Testis (tissue), 2 donors: ENCODE measurements at regions not wholly inside any gene's neighbourhood (a gene's known extent, or its start where the extent isn't known, plus 50 kb on each side); places are given as distances from the start of the nearest gene placed in this dataset.

Experiments used
- DNase-seq: peaks from one replicate; pipeline ENCODE4 v3.0.0-alpha.2; 2019
- H3K27ac ChIP-seq, 2 donors: fragments of 200-600 bp; sonication (generic); one replicate each; pipeline ENCODE4 v1.5.1; 2019
- H3K27me3 ChIP-seq: fragments of 200-600 bp; sonication (generic); one replicate; pipeline ENCODE4 v1.5.1; 2019
- H3K36me3 ChIP-seq: fragments of 200-600 bp; sonication (generic); one replicate; pipeline ENCODE4 v1.5.1; 2017; ENCODE audit warnings: low read depth; ENCODE audit errors: missing control alignments
- H3K4me1 ChIP-seq: fragments of 200-600 bp; sonication (generic); one replicate; pipeline ENCODE4 v1.5.1; 2019
- H3K4me3 ChIP-seq, 2 donors: fragments of 200-600 bp; sonication (generic); one replicate each; pipeline ENCODE4 v1.5.1; 2017 to 2019
- H3K9me3 ChIP-seq: fragments of 200-600 bp; sonication (generic); one replicate; pipeline ENCODE4 v1.5.1; 2017
- POLR2A ChIP-seq: fragments of 450-650 bp; IDR thresholded peaks from one replicate; pipeline ENCODE4 v1.6.1; 2017; ENCODE audit warnings: antibody characterized with exemption, mild to moderate bottlenecking, moderate library complexity
- WGBS, 2 donors: methylation state at CpG; one replicate each; pipeline ENCODE4 v1.1.5; 2018; 5-methylcytosine and 5-hydroxymethylcytosine counted together
- intact Hi-C: fragments of 100-400 bp; cut with DNase I; formaldehyde crosslinking; loops from one replicate; pipeline ENCODE4 v1.15.1; 2023; ENCODE audit warnings: low total_unique reads
- TF ChIP-seq, protein P1 (sequence below), 3 experiments: fragments of 450-650 bp in 2 of 3; fragments of 200-600 bp in 1 of 3; sonication (generic) in 1 of 3; IDR thresholded peaks; one replicate each; pipeline ENCODE4 v1.5.1; 2016 to 2019; ENCODE audit warnings: antibody characterized with exemption in 3 of 3, mild to moderate bottlenecking in 2 of 3, moderate library complexity in 1 of 3

DNA sequence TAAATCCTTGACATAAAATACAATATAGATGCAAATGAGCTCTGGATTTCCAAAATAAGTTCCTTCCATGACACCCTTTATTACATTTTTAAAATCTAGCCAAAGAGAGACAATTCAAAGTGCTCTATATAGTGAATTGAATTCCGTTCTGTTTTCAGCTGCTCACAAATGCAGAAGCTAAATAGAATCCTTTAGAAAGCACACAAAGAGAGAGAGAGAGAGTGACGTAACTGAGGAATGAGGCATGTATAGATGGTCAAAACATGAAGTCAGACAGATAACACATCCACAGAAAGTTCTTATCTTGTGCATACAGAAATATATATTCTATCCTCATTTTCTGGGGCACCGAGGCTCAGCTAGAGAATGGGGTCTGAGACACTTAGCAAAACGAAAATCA is 344.7 kb upstream of the NETO1 start:
- Histone ChIP-seq H3K4me1 (no peaks in the 10 kb centered on the region), H3K27me3 (no peaks in the 10 kb centered on the region), H3K27ac (no peak overlapping the region), H3K9me3 (no peaks in the 10 kb centered on the region), H3K36me3 (no peaks in the 10 kb centered on the region), H3K4me3 (no peak overlapping the region)
- intact Hi-C loops: no loop called here
- 80 to 88% methylated on average over 4 of the region's 4 CpGs for WGBS, 2 donors
- TF ChIP-seq POLR2A: no peak
- TF ChIP-seq, protein P1, sequence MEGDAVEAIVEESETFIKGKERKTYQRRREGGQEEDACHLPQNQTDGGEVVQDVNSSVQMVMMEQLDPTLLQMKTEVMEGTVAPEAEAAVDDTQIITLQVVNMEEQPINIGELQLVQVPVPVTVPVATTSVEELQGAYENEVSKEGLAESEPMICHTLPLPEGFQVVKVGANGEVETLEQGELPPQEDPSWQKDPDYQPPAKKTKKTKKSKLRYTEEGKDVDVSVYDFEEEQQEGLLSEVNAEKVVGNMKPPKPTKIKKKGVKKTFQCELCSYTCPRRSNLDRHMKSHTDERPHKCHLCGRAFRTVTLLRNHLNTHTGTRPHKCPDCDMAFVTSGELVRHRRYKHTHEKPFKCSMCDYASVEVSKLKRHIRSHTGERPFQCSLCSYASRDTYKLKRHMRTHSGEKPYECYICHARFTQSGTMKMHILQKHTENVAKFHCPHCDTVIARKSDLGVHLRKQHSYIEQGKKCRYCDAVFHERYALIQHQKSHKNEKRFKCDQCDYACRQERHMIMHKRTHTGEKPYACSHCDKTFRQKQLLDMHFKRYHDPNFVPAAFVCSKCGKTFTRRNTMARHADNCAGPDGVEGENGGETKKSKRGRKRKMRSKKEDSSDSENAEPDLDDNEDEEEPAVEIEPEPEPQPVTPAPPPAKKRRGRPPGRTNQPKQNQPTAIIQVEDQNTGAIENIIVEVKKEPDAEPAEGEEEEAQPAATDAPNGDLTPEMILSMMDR (IDR thresholded peaks at IDR 0.05): no peak
- no peak for DNase-seq

DNA sequence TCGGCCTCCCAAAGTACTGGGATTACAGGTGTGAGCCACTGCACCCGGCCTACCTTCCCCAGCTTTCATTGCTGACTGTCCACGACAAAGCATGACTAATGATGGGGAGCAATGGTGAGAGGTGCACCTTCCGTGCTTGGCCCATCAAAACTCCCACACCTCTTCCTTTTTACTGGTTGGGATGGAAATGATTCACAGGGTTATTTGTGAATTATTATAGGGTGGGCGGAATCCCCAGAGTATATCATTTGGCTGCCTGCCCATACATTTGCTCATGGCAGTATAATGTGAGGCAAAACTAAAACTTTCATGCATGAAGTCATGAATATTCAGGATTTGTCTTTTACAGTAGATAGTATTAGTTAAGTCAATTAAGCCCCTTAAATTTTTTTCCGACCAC is 334.2 kb upstream of the NETO1 start:
- no peaks in the 10 kb centered on the region for H3K27me3 ChIP-seq
- WGBS, 2 donors: 81 to 83% methylated on average over 6 of the region's 6 CpGs
- no peaks in the 10 kb centered on the region for H3K4me1 ChIP-seq
- H3K36me3 ChIP-seq: no peaks in the 10 kb centered on the region
- no peaks in the 10 kb centered on the region for H3K9me3 ChIP-seq
- TF ChIP-seq POLR2A: no peak
- TF ChIP-seq, protein P1 (IDR thresholded peaks at IDR 0.05): no peak
- intact Hi-C loops: no loop called here
- no peak overlapping the region for H3K27ac ChIP-seq
- no peak overlapping the region for H3K4me3 ChIP-seq
- DNase-seq: no peak

DNA sequence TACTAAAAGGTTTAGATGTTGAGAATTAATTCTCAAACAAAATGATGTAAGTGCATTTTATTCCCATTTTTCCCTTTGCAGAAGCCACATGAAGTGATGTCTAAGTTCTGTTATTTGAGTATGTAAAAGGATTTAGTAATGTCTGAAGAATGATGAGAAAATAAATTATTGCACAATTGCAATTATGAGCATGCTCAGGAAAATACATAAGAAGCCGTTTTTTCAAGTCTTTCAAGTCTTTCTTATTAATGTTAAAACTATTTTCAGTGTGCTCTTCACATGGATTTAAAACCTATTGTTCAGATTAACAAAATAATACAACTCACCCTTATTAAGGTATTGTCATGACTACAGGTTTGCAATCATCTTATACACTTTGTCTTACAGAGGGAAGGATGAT is 331.4 kb upstream of the NETO1 start:
- WGBS, 2 donors: 84% methylated on average over 1 of the region's 1 CpG
- Histone ChIP-seq H3K4me1 (no peaks in the 10 kb centered on the region), H3K4me3 (no peak overlapping the region), H3K27ac (no peak overlapping the region), H3K27me3 (no peaks in the 10 kb centered on the region), H3K9me3 (no peaks in the 10 kb centered on the region), H3K36me3 (no peaks in the 10 kb centered on the region)
- no peak for DNase-seq
- intact Hi-C loops: no loop called here
- TF ChIP-seq POLR2A: no peak
- TF ChIP-seq, protein P1 (IDR thresholded peaks at IDR 0.05): no peak

DNA sequence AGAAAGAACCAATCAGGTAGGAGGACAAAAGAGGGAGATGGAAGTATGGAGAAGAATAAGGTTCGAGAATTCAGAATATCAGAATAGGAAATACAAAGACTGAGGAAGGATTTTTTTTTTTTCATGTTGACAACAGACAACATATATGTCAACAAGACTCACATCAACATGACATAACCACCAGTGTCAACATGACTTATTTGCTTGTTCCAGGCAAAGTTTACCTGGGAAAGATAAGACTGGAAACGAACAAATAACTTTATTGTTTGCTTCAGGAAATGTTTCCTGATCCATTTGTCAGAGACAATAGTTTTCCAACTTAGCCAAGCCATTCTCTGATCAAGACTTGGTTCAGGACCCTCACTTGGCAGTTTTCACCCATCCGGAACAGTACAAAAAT is 321.9 kb upstream of the NETO1 start:
- no peak for DNase-seq
- intact Hi-C loops: no loop called here
- Histone ChIP-seq H3K4me1 (no peaks in the 10 kb centered on the region), H3K9me3 (no peaks in the 10 kb centered on the region), H3K4me3 (no peak overlapping the region), H3K27me3 (no peaks in the 10 kb centered on the region), H3K36me3 (no peaks in the 10 kb centered on the region), H3K27ac (no peak overlapping the region)
- no peak for TF ChIP-seq POLR2A
- TF ChIP-seq, protein P1 (IDR thresholded peaks at IDR 0.05): no peak
- WGBS, 2 donors: 80 to 90% methylated on average over 3 of the region's 3 CpGs

DNA sequence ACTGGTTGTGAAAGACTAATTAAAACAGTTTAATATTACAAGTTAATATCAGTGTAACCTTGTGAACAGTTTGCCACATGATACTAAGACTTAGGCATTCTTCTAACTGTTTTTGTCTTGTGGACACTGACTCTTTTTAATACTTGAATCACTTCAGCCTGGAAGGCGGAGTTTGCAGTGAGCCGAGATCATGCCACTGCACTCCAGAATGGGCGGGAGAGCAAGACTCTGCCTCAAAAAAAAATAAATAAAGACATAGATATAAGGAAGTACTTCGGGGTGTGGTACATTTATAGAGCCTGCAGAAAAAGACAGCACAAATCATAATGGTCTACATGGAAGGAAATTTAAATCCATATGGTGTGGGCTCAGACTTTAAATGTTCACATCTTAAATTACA is 300.4 kb upstream of the NETO1 start:
- Histone ChIP-seq H3K27me3 (no peaks in the 10 kb centered on the region), H3K36me3 (no peaks in the 10 kb centered on the region), H3K4me1 (no peaks in the 10 kb centered on the region), H3K9me3 (no peaks in the 10 kb centered on the region), H3K4me3 (no peak overlapping the region), H3K27ac (no peak overlapping the region)
- TF ChIP-seq POLR2A: no peak
- TF ChIP-seq, protein P1 (IDR thresholded peaks at IDR 0.05): no peak
- intact Hi-C loops: no loop called here
- 77 to 80% methylated on average over 4 of the region's 4 CpGs for WGBS, 2 donors
- DNase-seq: no peak
